Coronary artery (tissue), 2 donors: ENCODE measurements at regions not wholly inside any gene's neighbourhood (a gene's known extent, or its start where the extent isn't known, plus 50 kb on each side); places are given as distances from the start of the nearest gene placed in this dataset.
"Not testable (repeated sequence)": the region's sequence is repeated elsewhere in the genome, so short reads cannot be mapped to it uniquely, and the experiment has no call there.

Experiments
- DNase-seq: peaks from one replicate; pipeline ENCODE4 v3.0.0-alpha.2; 2017; ENCODE audit warnings: low spot score
- H3K27ac ChIP-seq, 2 donors: fragments of 200-600 bp; sonication (generic); one replicate each; pipeline ENCODE4 v1.5.1; 2016 to 2019
- H3K4me3 ChIP-seq: fragments of 200-600 bp; sonication (generic); 2 replicates; pipeline ENCODE4 v1.5.1; 2016; ENCODE audit warnings: mild to moderate bottlenecking, moderate library complexity
- CTCF ChIP-seq: fragments of 200-600 bp; sonication (generic); IDR thresholded peaks from one replicate; pipeline ENCODE4 v1.5.1; 2019; ENCODE audit warnings: antibody characterized with exemption

DNA sequence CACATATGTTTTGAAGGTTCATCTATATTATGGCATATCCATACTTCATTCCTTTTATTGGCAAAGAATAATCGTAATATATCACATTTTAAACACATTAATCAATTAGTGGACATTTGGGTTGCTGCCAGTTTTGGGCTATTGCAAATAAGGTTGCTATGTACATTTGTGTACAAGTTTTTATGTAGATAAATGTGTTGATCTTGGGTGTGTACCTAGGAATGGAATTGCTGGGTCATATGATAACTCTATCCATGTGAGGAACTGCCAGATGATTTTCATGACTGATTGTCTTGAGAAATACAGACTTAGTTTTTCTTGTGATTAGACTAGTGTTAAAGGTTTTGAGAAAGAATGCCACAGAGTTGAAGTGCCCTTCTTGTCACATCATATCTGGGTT is 99.2 kb upstream of the RAB40AL start:
- DNase-seq: no peak
- no peak overlapping the region for H3K27ac ChIP-seq
- TF ChIP-seq CTCF: no peak
- no peak overlapping the region for H3K4me3 ChIP-seq

DNA sequence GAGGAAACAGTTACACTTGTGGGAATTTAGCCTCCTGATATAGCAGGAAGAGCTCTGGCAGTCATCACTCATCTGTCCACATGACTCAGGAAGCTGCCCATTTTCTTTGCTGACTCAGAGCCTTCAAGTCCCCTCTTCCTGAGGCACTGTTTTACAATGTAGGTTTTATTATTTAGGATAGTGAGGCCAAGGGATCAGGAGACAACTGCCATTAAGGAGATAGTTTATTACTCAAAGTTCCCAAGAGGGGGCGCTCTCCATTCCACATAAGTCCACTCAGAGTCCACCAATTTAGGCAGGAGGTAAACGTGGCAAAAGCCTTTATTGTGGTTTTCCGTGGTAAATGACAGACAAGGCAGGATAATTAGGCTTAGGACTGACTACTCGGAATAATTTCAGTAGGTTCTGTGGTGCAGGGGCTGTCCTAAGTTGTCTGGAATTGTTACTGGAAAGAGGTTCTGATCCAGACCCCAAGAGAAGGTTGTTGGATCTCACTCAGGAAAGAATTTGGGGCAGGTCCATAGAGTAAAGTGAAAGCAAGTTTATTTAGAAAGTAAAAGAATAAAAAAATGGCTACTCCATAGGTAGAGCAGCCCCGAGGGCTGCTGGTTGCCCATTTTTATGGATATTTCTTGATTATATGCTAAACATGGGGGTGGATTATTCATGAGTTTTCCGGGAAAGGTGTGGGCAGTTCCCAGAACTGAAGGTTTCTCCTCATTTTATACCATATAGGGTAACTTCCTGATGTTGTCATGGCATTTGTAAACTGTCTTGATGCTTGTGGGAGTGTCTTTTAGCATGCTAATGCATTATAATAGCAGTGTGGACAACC is 96.0 kb upstream of the RAB40AL start:
- Histone ChIP-seq H3K27ac (no peak overlapping the region), H3K4me3 (no peak overlapping the region)
- DNase-seq: no peak
- no peak for TF ChIP-seq CTCF

- TF ChIP-seq CTCF: no peak
- H3K27ac ChIP-seq: no peak overlapping the region
- DNase-seq: no peak
- H3K4me3 ChIP-seq: no peak overlapping the region
Measured at GRCh38 chrX:102841706-102842003, 95.4 kb upstream of the RAB40AL start.

DNA sequence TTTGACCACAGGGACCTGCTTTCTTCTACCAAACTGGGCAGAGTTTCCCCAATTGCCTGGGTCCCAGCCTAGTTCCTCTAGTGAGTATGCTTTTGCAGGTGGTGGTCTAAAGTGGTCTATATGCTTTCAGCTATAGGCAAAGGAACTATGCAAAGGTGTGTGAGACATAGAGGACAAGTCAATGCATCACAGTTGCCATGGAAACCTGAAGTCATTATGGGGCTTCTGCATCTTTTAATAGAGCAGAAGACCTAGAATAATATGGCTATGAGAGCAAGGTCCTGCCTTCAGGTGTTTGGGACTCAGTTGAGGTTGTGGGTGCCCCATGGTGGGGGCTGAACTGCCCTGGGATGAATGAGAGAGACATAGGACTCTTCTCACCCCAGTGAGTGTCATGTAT is 92.1 kb upstream of the RAB40AL start:
- no peak for DNase-seq
- H3K4me3 ChIP-seq: no peak overlapping the region
- TF ChIP-seq CTCF: no peak
- H3K27ac ChIP-seq: no peak overlapping the region

- DNase-seq: no peak
- no peak overlapping the region for H3K27ac ChIP-seq
- TF ChIP-seq CTCF: no peak
- no peak overlapping the region for H3K4me3 ChIP-seq
Measured at GRCh38 chrX:102846544-102847236, 90.4 kb upstream of the RAB40AL start.

GRCh38 chrX:102847362-102847761 is 89.7 kb upstream of the RAB40AL start:
- H3K4me3 ChIP-seq: no peak overlapping the region
- no peak for TF ChIP-seq CTCF
- no peak overlapping the region for H3K27ac ChIP-seq
- no peak for DNase-seq

DNA sequence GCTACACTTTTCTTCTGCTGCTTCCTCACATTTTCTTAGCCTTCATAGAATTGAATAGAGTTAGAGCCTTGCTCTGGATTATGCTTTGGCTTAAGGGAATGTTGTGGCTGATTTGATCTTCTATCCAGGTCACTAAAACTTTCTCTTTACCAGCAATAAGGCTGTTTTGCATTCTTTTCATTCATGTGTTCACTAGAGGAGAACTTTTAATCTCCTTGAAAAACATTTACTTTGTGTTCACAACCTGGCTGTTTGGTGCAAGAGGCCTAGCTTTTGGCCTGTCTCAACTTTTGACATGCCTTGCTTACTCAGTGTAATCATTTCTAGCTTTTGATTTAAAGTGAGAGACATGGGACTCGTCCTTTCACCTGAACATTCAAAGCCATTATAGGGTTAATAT is 87.7 kb upstream of the RAB40AL start:
- no peak overlapping the region for H3K27ac ChIP-seq
- no peak overlapping the region for H3K4me3 ChIP-seq
- no peak for DNase-seq
- TF ChIP-seq CTCF: no peak

GRCh38 chrX:102858826-102859549 is 78.1 kb upstream of the RAB40AL start:
- DNase-seq: not testable (repeated sequence)

More at GRCh38 chrX:102858826-102859549, 78.1 kb upstream of the RAB40AL start:
- H3K27ac ChIP-seq, H3K4me3 ChIP-seq: not testable (repeated sequence)
